HG02885 (cell line): ENCODE measurements at regions not wholly inside any gene's neighbourhood (a gene's known extent, or its start where the extent isn't known, plus 50 kb on each side); places are given as distances from the start of the nearest gene placed in this dataset.
A peak's percentile ranks its signal among the peaks of the same experiment; 100 is the strongest.

Source experiments
- ATAC-seq: cut with Tn5 transposase; IDR thresholded peaks from one replicate; pipeline ENCODE4 v1.9.1; 2021; ENCODE audit warnings: mild to moderate bottlenecking; ENCODE audit not compliant: unreplicated experiment, poor library complexity

GRCh38 chr14:54294802-54295201 lies 102.0 kb upstream of the CDKN3 start:
- ATAC-seq = no peak

DNA sequence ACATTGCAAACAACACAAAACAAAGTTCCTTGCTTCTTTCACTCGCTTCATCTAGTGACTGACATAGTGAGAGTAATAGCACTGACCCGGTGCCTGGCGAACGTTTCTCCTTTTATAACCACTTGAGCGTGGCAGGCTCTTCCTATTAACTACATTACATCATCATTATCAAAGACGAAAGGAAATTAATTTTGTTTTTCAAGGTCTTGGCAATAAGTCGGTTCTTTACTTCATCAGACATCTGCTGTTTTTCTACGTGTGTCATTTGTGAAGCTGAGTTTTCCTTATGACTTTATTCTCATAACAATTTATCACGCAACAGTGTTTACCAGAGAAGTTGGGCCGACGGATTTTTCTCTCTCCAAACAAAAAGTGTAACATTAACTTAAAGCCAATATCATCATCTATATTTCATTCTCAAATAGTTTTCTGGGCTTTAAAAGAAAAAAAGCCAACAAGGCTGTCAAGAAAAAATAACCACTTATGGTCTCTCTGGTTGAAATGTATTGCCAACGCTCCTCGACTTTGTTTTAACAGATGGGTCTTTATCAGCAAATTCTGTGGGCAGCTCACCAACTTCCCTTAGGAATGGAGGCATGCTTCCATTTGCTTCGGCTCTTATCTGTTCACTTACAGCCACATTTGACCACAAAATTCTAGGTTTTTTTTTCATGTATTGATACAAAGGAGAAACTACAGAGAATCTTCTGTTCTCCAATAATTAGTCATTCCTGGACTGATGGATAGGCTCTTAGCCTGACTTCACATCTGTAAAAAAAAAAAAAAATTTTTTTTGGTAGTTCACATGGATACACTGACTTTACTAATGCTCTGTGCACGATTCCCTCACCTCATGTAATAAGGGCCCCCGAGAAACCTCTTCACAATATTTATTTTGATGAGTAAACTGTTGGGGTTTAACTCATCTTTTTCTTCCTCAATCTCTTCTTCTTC lies 97.1 kb upstream of the CDKN3 start:
- ATAC-seq = no peak

DNA sequence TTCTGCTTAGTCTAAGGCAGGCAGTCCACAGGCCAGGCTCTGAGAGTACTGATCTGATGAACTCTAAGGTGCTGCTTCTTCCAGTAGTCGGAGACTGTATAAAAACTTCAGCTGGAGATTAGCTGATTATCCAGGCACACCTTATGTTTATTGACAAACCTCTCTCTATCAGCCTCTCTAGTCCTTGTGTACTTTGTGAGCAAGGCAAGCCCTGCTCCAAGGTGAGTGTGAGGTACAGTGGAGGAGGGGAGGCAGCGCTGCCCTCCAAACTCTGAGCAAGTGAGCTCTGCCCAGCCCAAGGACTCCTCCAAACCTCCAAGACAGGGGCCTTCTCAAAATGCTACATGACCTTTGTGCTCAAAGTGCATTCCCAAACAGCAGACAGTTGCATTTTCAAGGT lies 95.9 kb upstream of the CDKN3 start:
- no peak for ATAC-seq

- ATAC-seq = no peak
These were observed 95.4 kb upstream of the CDKN3 start for GRCh38 chr14:54301359-54301758.

- no peak for ATAC-seq
These were observed 90.0 kb upstream of the CDKN3 start for GRCh38 chr14:54306806-54307205.

- no peak for ATAC-seq
These were observed 87.2 kb upstream of the CDKN3 start for GRCh38 chr14:54309615-54310014.

GRCh38 chr14:54310151-54310850 lies 86.5 kb upstream of the CDKN3 start:
- ATAC-seq = no peak

DNA sequence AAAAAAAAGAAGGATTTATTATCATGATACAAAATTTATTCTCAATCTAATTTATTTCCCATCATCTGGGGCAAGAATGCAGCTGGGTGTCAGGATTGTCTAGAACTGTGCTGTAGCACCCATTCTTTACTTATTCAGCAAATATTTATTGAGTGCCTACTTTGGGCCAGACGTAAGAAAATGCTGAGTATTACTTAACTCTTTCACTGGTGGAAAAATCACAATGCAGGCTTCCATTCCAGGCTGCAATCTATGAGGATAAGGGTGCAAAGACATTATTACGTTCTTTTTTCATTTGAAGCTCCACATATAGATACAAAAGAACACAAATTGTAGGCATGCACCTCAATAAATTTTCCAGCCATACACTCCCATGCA lies 86.0 kb upstream of the CDKN3 start:
- no peak for ATAC-seq

- ATAC-seq = no peak
These were observed 84.5 kb upstream of the CDKN3 start for GRCh38 chr14:54312166-54312801.

- ATAC-seq = no peak
These were observed 82.3 kb upstream of the CDKN3 start for GRCh38 chr14:54314365-54315104.

DNA sequence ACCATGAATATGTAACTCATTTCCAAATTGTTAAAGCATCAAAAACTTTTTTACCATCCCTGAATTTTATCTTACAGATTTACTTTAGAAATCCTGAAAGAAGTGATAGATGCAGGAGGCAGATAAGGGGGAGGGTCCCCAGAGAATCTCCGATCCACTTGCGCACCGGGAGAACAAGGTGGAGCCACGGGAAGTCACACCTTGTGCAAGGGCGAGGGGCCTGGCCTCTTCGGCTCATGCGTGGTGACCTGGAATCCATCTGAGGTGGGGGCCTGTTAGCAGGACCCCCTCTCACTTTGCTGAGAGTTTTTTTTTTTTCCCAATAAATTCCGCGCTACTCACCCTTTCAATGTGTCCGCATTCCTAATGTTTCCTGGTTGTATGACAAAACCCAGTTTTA lies 80.2 kb upstream of the CDKN3 start:
- ATAC-seq = no peak

DNA sequence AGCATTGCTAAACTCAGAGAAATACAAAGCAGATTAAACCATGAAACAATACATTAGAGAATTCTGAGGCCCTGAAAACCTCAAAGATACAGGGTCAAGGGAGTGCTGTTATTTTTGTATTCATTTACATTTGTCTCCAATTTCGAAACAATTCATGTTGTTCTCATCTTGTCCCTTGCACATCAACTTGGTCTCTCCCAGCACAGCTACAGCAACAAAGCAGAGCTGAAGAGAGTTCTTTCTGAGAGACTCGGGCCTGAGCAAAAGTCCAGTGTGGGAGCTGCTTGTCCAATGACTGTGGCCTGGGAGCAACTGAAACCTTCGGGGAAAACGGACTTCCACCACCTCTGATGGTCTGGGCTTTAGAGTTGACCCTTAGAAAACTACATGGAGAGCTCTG lies 79.4 kb upstream of the CDKN3 start:
- ATAC-seq = no peak

DNA sequence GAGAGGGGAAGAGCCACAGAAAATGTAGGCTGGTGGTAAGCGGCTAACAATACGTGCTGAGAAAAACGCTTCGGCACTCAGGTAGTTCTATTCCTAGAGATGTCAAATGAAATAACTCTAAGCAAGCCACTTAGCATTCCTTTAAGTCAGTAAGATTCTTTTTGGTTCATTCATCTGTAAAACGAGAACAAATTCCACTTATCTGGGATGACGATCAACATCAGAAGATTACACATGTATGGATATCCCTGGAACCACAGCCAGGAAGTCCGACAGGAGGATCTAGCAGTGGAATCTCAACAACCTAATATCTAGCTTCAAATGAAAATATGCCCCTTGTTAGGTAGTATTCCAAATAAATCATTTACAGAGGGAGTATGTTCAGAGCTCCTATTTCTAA lies 74.6 kb upstream of the CDKN3 start:
- ATAC-seq = no peak

DNA sequence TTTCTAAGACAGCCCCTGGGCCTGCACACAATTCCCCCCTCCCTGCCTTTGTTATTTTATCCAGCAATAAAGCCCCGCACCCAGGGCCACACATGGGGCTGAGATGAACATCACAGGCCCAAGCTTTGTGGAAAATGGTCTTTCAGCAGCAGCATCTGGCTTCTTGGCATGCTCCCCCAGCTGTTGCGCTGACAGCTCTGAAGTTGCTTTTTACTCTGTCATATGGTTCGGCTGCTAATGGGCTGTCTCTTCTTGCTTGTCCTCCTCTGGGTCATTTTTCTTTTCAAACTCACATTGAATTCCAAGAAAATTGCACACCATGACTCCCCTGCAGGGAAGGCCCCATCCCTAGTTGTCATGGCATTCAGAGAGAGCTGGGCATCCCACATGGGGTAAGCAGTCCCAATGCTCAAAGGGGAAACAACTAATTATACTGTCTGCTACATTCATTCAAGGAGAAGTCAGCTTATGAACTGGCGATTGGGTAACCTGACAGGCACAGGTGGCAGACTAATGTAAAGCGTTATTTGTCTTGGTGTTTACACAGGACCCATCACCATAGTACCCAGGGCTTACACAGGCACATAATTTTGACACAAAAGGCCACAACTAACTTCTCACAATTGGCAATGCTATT lies 74.0 kb upstream of the CDKN3 start:
- no peak for ATAC-seq

DNA sequence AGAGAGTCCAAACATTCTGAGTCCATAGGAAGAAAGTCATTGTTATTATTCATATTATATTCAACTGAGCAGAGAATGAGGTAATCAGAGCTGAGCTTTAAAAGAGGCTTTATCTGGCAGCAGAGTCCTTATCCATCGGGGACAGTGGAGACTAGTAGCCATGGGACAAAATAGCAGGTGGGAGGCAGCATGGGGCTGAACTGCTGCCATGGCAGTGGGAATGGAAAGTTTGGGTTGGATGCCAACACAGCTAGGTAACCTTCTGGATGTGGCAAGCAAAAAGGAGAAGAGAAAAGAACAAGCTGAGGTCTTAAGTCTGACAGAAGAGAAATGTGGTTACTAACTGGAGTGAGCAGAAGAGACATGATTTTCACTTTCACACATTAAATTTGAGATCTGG lies 71.0 kb upstream of the CDKN3 start:
- no peak for ATAC-seq

- peak; percentile 62 for ATAC-seq
These were observed 67.6 kb upstream of the CDKN3 start for GRCh38 chr14:54329082-54329695.

GRCh38 chr14:54330876-54331275 lies 65.9 kb upstream of the CDKN3 start:
- ATAC-seq = no peak

- ATAC-seq = no peak
These were observed 65.3 kb upstream of the CDKN3 start for GRCh38 chr14:54331516-54331915.

DNA sequence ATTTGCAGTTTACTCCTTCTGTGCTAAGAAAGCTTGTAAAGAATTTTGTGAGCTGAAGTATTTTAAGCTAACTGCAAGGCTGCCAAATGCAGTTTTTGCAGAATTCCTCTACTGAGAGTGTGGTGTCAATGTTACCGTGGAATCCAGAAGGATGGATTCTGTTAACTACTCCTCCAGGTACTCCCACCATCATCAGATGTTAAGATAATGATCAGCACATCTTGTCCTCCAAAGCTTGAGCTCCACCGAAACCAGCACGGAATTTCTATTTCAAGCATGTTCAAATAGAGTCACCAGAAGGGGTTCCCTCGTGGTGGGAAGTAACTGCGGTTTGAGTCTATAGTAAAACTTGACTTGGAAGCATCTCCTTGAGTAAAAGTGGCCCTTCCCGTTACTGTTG lies 64.3 kb upstream of the CDKN3 start:
- ATAC-seq = no peak

DNA sequence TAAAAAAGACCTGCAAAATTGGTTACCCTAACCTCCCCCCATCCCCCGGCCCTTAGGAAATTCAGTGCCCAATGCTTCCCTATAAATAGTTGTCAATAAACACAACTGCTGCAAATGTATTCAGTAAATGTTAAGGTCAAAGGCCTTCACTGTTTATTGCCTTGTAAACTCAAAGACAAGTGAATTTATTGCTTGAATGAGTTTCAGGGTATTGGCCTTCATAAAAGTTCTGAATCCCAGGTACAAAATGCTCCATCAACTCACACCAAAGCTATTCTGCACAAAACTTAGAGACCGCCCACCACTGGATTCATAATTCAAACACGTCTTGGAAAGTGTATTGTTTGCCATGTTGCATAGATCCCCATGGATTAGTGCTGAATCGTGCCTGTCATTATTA lies 63.3 kb upstream of the CDKN3 start:
- ATAC-seq = no peak
